Suprapubic skin (tissue), 4 donors: ENCODE measurements at regions not wholly inside any gene's neighbourhood (a gene's known extent, or its start where the extent isn't known, plus 50 kb on each side); places are given as distances from the start of the nearest gene placed in this dataset.

Experiments
- DNase-seq, 2 donors: peaks; one replicate each; pipeline ENCODE4 v3.0.0-alpha.2; 2019; ENCODE audit warnings: low spot score in 2 of 2
- H3K27ac ChIP-seq: fragments of 200-600 bp; sonication (generic); one replicate; pipeline ENCODE4 v1.5.1; 2019
- H3K27me3 ChIP-seq: fragments of 200-600 bp; sonication (generic); one replicate; pipeline ENCODE4 v1.5.1; 2019
- H3K36me3 ChIP-seq: fragments of 200-600 bp; sonication (generic); one replicate; pipeline ENCODE4 v1.5.1; 2019
- H3K4me1 ChIP-seq: fragments of 200-600 bp; sonication (generic); one replicate; pipeline ENCODE4 v1.5.1; 2019
- H3K4me3 ChIP-seq: fragments of 200-600 bp; sonication (generic); one replicate; pipeline ENCODE4 v1.5.1; 2019; ENCODE audit warnings: mild to moderate bottlenecking
- H3K9me3 ChIP-seq: fragments of 200-600 bp; sonication (generic); one replicate; pipeline ENCODE4 v1.5.1; 2019
- EP300 ChIP-seq: sonication (generic); formaldehyde crosslinking; IDR thresholded peaks from one replicate; pipeline ENCODE4 v1.6.1; 2017; ENCODE audit warnings: antibody characterized with exemption
- POLR2A ChIP-seq, 2 donors: fragments of 450-650 bp; IDR thresholded peaks; one replicate each; pipeline ENCODE4 v1.6.1; 2017; ENCODE audit warnings: antibody characterized with exemption in 2 of 2, mild to moderate bottlenecking in 2 of 2, moderate library complexity in 2 of 2
- POLR2AphosphoS5 ChIP-seq, 3 donors: sonication (generic); formaldehyde crosslinking; IDR thresholded peaks; one replicate each; pipeline ENCODE4 v1.6.1; 2017; ENCODE audit warnings: antibody characterized with exemption in 3 of 3
- WGBS: methylation state at CpG from one replicate; pipeline ENCODE4 v1.1.5; 2018; 5-methylcytosine and 5-hydroxymethylcytosine counted together
- TF ChIP-seq, protein P1 (sequence below), 2 donors: fragments of 200-600 bp in 1 of 2; fragments of 450-650 bp in 1 of 2; sonication (generic) in 1 of 2; IDR thresholded peaks; one replicate each; pipeline ENCODE4 v1.5.1; 2016 to 2019; ENCODE audit warnings: antibody characterized with exemption in 2 of 2, mild to moderate bottlenecking in 1 of 2, moderate library complexity in 1 of 2

DNA sequence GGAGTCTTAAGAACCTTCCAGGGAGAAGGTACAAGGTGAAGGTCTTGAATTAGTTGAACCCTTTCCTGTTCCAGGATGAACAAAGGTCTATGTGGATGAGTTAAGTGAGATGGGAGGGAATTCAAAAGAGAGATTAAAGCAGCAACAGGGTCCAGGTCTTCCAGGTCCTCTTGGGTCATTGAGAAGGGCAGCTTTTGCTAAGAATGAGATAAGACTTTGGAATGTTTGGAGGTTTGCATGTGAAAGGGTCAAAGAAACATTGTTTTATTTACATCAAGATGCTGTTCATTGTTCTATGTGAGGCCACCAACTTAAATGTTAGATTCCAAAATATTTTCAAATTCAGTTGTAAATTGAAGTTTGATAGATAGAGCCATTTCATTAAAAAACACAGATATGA lies 463.9 kb downstream of the ANXA1 start:
- DNase-seq = no peak

GRCh38 chr9:73617586-73617985 lies 465.9 kb downstream of the ANXA1 start:
- 68% methylated on average over 4 of the region's 4 CpGs for WGBS
- H3K9me3 ChIP-seq = no peaks in the 10 kb centered on the region
- no peaks in the 10 kb centered on the region for H3K36me3 ChIP-seq
- no peaks in the 10 kb centered on the region for H3K27me3 ChIP-seq
- no peak for DNase-seq
- TF ChIP-seq POLR2AphosphoS5 (IDR thresholded peaks at IDR 0.05) = no peak
- no peak overlapping the region for H3K27ac ChIP-seq
- no peaks in the 10 kb centered on the region for H3K4me1 ChIP-seq
- no peak overlapping the region for H3K4me3 ChIP-seq

More for the DNA sequence above, 463.9 kb downstream of the ANXA1 start:
- TF ChIP-seq, protein P1, sequence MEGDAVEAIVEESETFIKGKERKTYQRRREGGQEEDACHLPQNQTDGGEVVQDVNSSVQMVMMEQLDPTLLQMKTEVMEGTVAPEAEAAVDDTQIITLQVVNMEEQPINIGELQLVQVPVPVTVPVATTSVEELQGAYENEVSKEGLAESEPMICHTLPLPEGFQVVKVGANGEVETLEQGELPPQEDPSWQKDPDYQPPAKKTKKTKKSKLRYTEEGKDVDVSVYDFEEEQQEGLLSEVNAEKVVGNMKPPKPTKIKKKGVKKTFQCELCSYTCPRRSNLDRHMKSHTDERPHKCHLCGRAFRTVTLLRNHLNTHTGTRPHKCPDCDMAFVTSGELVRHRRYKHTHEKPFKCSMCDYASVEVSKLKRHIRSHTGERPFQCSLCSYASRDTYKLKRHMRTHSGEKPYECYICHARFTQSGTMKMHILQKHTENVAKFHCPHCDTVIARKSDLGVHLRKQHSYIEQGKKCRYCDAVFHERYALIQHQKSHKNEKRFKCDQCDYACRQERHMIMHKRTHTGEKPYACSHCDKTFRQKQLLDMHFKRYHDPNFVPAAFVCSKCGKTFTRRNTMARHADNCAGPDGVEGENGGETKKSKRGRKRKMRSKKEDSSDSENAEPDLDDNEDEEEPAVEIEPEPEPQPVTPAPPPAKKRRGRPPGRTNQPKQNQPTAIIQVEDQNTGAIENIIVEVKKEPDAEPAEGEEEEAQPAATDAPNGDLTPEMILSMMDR (IDR thresholded peaks at IDR 0.05) = no peak
- TF ChIP-seq EP300 (no peak), POLR2AphosphoS5 (IDR thresholded peaks at IDR 0.05) (no peak), POLR2A (IDR thresholded peaks at IDR 0.05) (no peak)
- H3K4me3 ChIP-seq = no peak overlapping the region
- H3K27me3 ChIP-seq = no peaks in the 10 kb centered on the region
- H3K27ac ChIP-seq = no peak overlapping the region
- no peaks in the 10 kb centered on the region for H3K36me3 ChIP-seq
- no peaks in the 10 kb centered on the region for H3K4me1 ChIP-seq
- H3K9me3 ChIP-seq = no peaks in the 10 kb centered on the region

- DNase-seq = no peak
- Histone ChIP-seq H3K4me3 (no peak overlapping the region), H3K4me1 (no peaks in the 10 kb centered on the region), H3K36me3 (no peaks in the 10 kb centered on the region), H3K27ac (no peak overlapping the region), H3K9me3 (no peaks in the 10 kb centered on the region), H3K27me3 (no peaks in the 10 kb centered on the region)
- no peak for TF ChIP-seq EP300
- WGBS = 78% methylated on average over 1 of the region's 1 CpG
Observed at GRCh38 chr9:73640971-73641370, 489.3 kb downstream of the ANXA1 start.

- no peaks in the 10 kb centered on the region for H3K9me3 ChIP-seq
- H3K27ac ChIP-seq = no peak overlapping the region
- H3K4me3 ChIP-seq = no peak overlapping the region
- H3K4me1 ChIP-seq = no peaks in the 10 kb centered on the region
- no peak for DNase-seq
- no peaks in the 10 kb centered on the region for H3K27me3 ChIP-seq
- 71% methylated on average over 7 of the region's 7 CpGs for WGBS
- no peaks in the 10 kb centered on the region for H3K36me3 ChIP-seq
- no peak for TF ChIP-seq EP300
- no peak for TF ChIP-seq POLR2AphosphoS5 (IDR thresholded peaks at IDR 0.05)
- no peak for TF ChIP-seq POLR2A (IDR thresholded peaks at IDR 0.05)
- TF ChIP-seq, protein P1 (IDR thresholded peaks at IDR 0.05) = no peak
Observed at GRCh38 chr9:73643379-73644013, 491.8 kb downstream of the ANXA1 start.

GRCh38 chr9:73647560-73647959 lies 495.9 kb downstream of the ANXA1 start:
- Histone ChIP-seq H3K36me3 (no peaks in the 10 kb centered on the region), H3K4me3 (no peak overlapping the region), H3K4me1 (no peaks in the 10 kb centered on the region), H3K9me3 (no peaks in the 10 kb centered on the region), H3K27ac (no peak overlapping the region), H3K27me3 (no peaks in the 10 kb centered on the region)
- no peak for TF ChIP-seq POLR2AphosphoS5 (IDR thresholded peaks at IDR 0.05)
- TF ChIP-seq EP300 = no peak
- TF ChIP-seq POLR2A (IDR thresholded peaks at IDR 0.05) = no peak
- TF ChIP-seq, protein P1 (IDR thresholded peaks at IDR 0.05) = no peak
- DNase-seq = no peak
- WGBS = 89% methylated on average over 13 of the region's 13 CpGs

GRCh38 chr9:73649552-73649951 lies 497.9 kb downstream of the ANXA1 start:
- Histone ChIP-seq H3K36me3 (no peaks in the 10 kb centered on the region), H3K4me1 (no peaks in the 10 kb centered on the region), H3K4me3 (no peak overlapping the region), H3K27me3 (no peaks in the 10 kb centered on the region), H3K27ac (no peak overlapping the region), H3K9me3 (no peaks in the 10 kb centered on the region)
- no peak for DNase-seq
- TF ChIP-seq POLR2A (IDR thresholded peaks at IDR 0.05) (no peak), POLR2AphosphoS5 (IDR thresholded peaks at IDR 0.05) (no peak), EP300 (no peak)
- TF ChIP-seq, protein P1 (IDR thresholded peaks at IDR 0.05) = no peak
- 92% methylated on average over 9 of the region's 10 CpGs for WGBS
